ENCODE measurements at regions not wholly inside any gene's neighbourhood (a gene's known extent, or its start where the extent isn't known, plus 50 kb on each side); places are given as distances from the start of the nearest gene placed in this dataset.

DNA sequence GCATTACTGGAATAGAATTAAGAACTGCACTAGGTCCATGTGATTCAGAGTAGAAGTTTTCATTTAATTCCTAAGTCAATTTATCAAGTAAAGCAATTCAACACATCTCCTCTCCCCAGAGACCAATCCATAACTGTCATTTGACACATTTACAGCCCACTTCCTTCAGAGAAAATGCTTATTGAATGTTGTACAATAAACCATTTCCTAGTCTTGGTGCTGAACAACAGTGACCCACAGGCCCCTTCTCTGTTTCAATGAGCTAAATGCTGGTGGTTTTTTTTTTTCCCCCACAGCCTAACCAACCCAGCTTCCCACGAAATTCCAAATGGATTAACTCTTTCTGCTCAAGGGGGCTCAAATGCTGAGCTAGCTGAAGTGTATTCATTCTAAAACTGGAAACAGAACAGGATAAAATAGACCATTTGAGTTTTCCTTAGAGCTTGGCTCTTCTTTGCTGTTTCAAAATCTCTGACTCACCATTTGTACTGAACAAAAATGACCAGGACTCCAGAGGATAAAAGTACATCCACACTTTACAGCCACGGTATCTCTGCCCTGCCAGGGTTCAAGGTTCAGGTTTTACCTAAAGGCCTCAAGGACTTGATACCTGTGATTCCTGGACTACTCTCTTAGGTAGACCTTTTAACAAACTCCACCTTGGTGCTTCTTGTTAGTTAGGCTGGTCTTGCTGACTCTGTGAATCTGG lies 62.3 kb downstream of the TMEM100 start:
- DNase-seq (ENCODE audit: low spot score) = no peak
- POLR2A ChIA-PET (ENCODE audit: low non-redundant PET) = interaction anchor here (0.7 kb wide), 1 partner anchor 119 kb away, joined by 3 read pairs; no protein-coding TSS in a partner anchor

DNA sequence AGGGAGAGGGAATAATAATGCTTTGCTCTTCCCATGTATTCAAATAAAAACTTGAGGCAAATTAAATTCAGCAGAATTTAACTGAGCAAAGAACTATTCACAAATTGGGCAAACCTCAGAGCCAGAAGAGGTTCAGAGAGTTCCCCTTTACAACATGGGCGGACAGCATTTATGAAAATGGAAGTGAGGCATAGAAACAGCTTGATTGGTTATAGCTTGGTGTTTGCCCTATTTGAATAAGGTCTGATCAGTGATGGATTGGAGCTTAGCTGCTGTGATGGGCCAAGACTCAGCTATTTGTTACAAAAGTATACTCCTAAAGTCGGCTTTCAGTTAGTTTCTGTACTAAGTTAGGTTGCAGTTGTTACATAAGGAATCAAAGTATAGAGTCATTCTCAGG lies 63.0 kb downstream of the TMEM100 start:
- TF ChIP-seq, protein P1, sequence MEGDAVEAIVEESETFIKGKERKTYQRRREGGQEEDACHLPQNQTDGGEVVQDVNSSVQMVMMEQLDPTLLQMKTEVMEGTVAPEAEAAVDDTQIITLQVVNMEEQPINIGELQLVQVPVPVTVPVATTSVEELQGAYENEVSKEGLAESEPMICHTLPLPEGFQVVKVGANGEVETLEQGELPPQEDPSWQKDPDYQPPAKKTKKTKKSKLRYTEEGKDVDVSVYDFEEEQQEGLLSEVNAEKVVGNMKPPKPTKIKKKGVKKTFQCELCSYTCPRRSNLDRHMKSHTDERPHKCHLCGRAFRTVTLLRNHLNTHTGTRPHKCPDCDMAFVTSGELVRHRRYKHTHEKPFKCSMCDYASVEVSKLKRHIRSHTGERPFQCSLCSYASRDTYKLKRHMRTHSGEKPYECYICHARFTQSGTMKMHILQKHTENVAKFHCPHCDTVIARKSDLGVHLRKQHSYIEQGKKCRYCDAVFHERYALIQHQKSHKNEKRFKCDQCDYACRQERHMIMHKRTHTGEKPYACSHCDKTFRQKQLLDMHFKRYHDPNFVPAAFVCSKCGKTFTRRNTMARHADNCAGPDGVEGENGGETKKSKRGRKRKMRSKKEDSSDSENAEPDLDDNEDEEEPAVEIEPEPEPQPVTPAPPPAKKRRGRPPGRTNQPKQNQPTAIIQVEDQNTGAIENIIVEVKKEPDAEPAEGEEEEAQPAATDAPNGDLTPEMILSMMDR (conservative IDR thresholded peaks at IDR 0.05; ENCODE audit: low read depth) = no peak
- ChIA-PET POLR2A (ENCODE audit: low non-redundant PET) (interaction anchor here (0.7 kb wide), 1 partner anchor 118 kb away, joined by 3 read pairs; no protein-coding TSS in a partner anchor), CTCF (no interaction called here)
- DNase-seq (ENCODE audit: low spot score) = no peak
- H3K27ac ChIP-seq = no peak overlapping the region

More for the DNA sequence above, 62.3 kb downstream of the TMEM100 start:
- H3K27ac ChIP-seq = no peak overlapping the region
- CTCF ChIA-PET = no interaction called here
- TF ChIP-seq, protein P1 (conservative IDR thresholded peaks at IDR 0.05; ENCODE audit: low read depth) = no peak

DNA sequence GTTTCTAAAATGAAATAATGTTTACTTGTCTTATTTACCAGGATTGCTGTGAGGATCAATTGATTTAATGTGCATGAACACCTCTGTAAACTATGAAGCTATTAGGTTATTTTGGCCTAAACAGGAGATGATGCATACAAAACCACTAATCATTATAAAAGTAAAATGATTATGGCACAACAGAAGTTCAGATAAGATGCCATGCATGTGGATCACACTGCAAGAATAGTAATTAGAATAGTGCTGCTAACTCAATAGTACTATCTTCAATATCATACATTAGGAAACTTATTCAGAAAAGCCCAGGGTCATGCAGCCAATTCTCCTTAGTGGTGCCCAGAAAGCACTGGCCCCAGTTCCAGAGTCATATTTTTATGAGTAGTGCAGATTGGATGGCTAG lies 66.9 kb downstream of the TMEM100 start:
- no peak for DNase-seq (ENCODE audit: low spot score)
- ChIA-PET CTCF (no interaction called here), POLR2A (ENCODE audit: low non-redundant PET) (no interaction called here)
- TF ChIP-seq, protein P1 (conservative IDR thresholded peaks at IDR 0.05; ENCODE audit: low read depth) = no peak
- no peak overlapping the region for H3K27ac ChIP-seq

DNA sequence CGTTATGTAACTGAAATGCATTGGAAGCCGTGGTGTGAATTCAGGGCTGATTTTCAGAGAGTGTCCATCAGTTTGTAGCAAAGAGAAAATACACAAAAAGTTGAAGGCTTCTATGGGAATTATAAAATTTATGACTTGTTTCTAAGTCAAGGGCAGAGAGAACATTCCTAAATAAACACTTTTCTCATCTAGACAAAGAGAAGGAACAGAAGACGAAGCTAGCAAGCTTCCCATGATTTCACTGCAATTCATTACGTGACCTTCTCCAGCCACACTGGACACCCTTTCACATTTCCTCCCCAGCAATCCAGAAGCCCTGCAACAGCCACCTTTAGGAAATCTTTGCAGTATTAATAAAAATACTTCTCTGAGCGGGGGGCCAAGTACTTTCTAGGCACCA lies 67.8 kb downstream of the TMEM100 start:
- ChIA-PET POLR2A (ENCODE audit: low non-redundant PET) (no interaction called here), CTCF (no interaction called here)
- TF ChIP-seq, protein P1 (conservative IDR thresholded peaks at IDR 0.05; ENCODE audit: low read depth) = no peak
- H3K27ac ChIP-seq = no peak overlapping the region
- no peak for DNase-seq (ENCODE audit: low spot score)

DNA sequence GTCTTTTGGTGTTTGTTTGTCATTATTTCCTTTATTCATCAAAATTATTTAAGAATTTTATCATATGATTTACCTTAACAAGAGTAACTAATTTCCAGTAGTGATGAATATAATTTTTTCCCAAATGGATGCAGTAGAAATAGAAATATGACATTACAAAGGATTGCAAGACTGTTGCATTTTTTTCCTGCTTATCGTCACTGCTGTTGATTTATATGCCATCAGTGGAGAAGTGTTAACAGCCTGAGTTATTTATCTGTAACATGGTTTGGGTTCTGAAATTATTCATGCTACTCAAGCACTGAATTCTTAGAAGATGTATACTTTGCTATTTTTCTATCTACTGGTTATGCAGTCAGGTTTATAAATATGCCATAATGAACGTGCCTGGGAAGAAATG lies 68.6 kb downstream of the TMEM100 start:
- H3K27ac ChIP-seq = no peak overlapping the region
- CTCF ChIA-PET = no interaction called here
- POLR2A ChIA-PET (ENCODE audit: low non-redundant PET) = no interaction called here
- no peak for DNase-seq (ENCODE audit: low spot score)
- TF ChIP-seq, protein P1 (conservative IDR thresholded peaks at IDR 0.05; ENCODE audit: low read depth) = no peak

DNA sequence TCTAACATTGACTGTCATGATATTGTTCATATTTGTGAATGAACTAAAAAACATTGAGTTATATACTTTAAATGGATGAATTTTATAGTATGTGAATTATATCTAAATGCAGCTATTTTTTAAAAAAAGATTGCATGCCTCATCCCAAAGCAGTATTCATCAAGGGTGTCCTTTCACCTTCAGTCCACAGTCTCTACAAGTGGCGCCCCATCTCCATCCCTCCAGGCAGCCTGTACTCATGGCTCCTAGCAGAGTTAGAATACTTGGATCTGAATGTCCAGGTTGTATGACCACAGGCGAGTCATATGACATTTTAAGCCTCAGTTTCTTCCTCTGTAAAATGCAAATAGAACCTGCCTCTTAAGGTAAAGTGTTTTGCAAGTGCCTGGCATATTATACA lies 69.8 kb downstream of the TMEM100 start:
- POLR2A ChIA-PET (ENCODE audit: low non-redundant PET) = no interaction called here
- CTCF ChIA-PET = no interaction called here
- TF ChIP-seq, protein P1 (conservative IDR thresholded peaks at IDR 0.05; ENCODE audit: low read depth) = no peak
- no peak overlapping the region for H3K27ac ChIP-seq
- DNase-seq (ENCODE audit: low spot score) = no peak

Data from RWPE1 (cell line).